ENCODE measurements at regions not wholly inside any gene's neighbourhood (a gene's known extent, or its start where the extent isn't known, plus 50 kb on each side); places are given as distances from the start of the nearest gene placed in this dataset.
A peak's percentile ranks its signal among the peaks of the same experiment; 100 is the strongest.

- peak overlapping the region; percentile 13 to 77 (median 46) for H3K4me3 ChIP-seq (ENCODE audit: low read depth in 1 of 3, low read length in 3 of 3)
- no peaks in the 10 kb centered on the region for H3K36me3 ChIP-seq (ENCODE audit: control insufficient read depth in 3 of 3, insufficient read depth in 2 of 3, low read depth in 1 of 3, low read length in 3 of 3)
- H3K4me1 ChIP-seq (ENCODE audit: control insufficient read depth in 3 of 3, insufficient read depth in 2 of 3, low read depth in 1 of 3, low read length in 2 of 3) = peaks cover 0 to 11% (median 0%) of the 10 kb centered on the region in 3 donors
- H3K27ac ChIP-seq (ENCODE audit: low read depth in 1 of 3, low read length in 2 of 3) = peak overlapping the region; percentile 89 to 96 (median 93)
- FAIRE-seq (no peak), DNase-seq (peak in 1 of 2 donors; percentile 87)
- no peaks in the 10 kb centered on the region for H3K9me3 ChIP-seq (ENCODE audit: control insufficient read depth in 2 of 2, insufficient read depth in 1 of 2, low read depth in 1 of 2, low read length in 1 of 2)
- no peaks in the 10 kb centered on the region for H3K27me3 ChIP-seq (ENCODE audit: control insufficient read depth in 3 of 3, insufficient read depth in 3 of 3, low read length in 3 of 3)
- 0 to 1% (median 0%) methylated on average over 13 of the region's 13 CpGs for WGBS, 3 donors
Observed at GRCh38 chr6:26249707-26249956, 115.4 kb upstream of the BTN3A2 start.

GRCh38 chr6:26249957-26250697, 114.9 kb upstream of the BTN3A2 start:
- Histone ChIP-seq H3K4me1 (ENCODE audit: control insufficient read depth in 3 of 3, insufficient read depth in 2 of 3, low read depth in 1 of 3, low read length in 2 of 3) (peaks cover 0 to 15% (median 0%) of the 10 kb centered on the region in 3 donors), H3K27me3 (ENCODE audit: control insufficient read depth in 3 of 3, insufficient read depth in 3 of 3, low read length in 3 of 3) (no peaks in the 10 kb centered on the region), H3K4me3 (ENCODE audit: low read depth in 1 of 3, low read length in 3 of 3) (peak overlapping the region; percentile 13 to 77 (median 46)), H3K9me3 (ENCODE audit: control insufficient read depth in 2 of 2, insufficient read depth in 1 of 2, low read depth in 1 of 2, low read length in 1 of 2) (no peaks in the 10 kb centered on the region), H3K36me3 (ENCODE audit: control insufficient read depth in 3 of 3, insufficient read depth in 2 of 3, low read depth in 1 of 3, low read length in 3 of 3) (no peaks in the 10 kb centered on the region), H3K27ac (ENCODE audit: low read depth in 1 of 3, low read length in 2 of 3) (peak overlapping the region; percentile 89 to 96 (median 93))
- FAIRE-seq (no peak), DNase-seq (peak; percentile 84 to 92)
- 0 to 1% (median 0%) methylated on average over 43 of the region's 43 CpGs for WGBS, 3 donors

GRCh38 chr6:26250698-26251044, 114.3 kb upstream of the BTN3A2 start:
- Histone ChIP-seq H3K4me1 (ENCODE audit: control insufficient read depth in 3 of 3, insufficient read depth in 2 of 3, low read depth in 1 of 3, low read length in 2 of 3) (peaks cover 0 to 21% (median 0%) of the 10 kb centered on the region in 3 donors), H3K4me3 (ENCODE audit: low read depth in 1 of 3, low read length in 3 of 3) (peak overlapping the region in 2 of 3 donors; percentile 46 to 77), H3K36me3 (ENCODE audit: control insufficient read depth in 3 of 3, insufficient read depth in 2 of 3, low read depth in 1 of 3, low read length in 3 of 3) (peaks cover 0 to 4% (median 0%) of the 10 kb centered on the region in 3 donors), H3K27me3 (ENCODE audit: control insufficient read depth in 3 of 3, insufficient read depth in 3 of 3, low read length in 3 of 3) (no peaks in the 10 kb centered on the region), H3K27ac (ENCODE audit: low read depth in 1 of 3, low read length in 2 of 3) (peak overlapping the region; percentile 89 to 96 (median 94)), H3K9me3 (ENCODE audit: control insufficient read depth in 2 of 2, insufficient read depth in 1 of 2, low read depth in 1 of 2, low read length in 1 of 2) (no peaks in the 10 kb centered on the region)
- 1% methylated on average over 9 of the region's 9 CpGs for WGBS, 3 donors
- no peak for FAIRE-seq
- DNase-seq = peak; percentile 71 to 77

- H3K4me1 ChIP-seq (ENCODE audit: control insufficient read depth in 3 of 3, insufficient read depth in 2 of 3, low read depth in 1 of 3, low read length in 2 of 3) = peaks cover 0 to 22% (median 0%) of the 10 kb centered on the region in 3 donors
- FAIRE-seq (no peak), DNase-seq (peak; percentile 92 to 95)
- peak overlapping the region; percentile 79 to 94 (median 94) for H3K27ac ChIP-seq (ENCODE audit: low read depth in 1 of 3, low read length in 2 of 3)
- WGBS, 3 donors = 0% methylated on average over 32 of the region's 32 CpGs
- no peaks in the 10 kb centered on the region for H3K27me3 ChIP-seq (ENCODE audit: control insufficient read depth in 3 of 3, insufficient read depth in 3 of 3, low read length in 3 of 3)
- peaks cover 0 to 4% (median 0%) of the 10 kb centered on the region in 3 donors for H3K36me3 ChIP-seq (ENCODE audit: control insufficient read depth in 3 of 3, insufficient read depth in 2 of 3, low read depth in 1 of 3, low read length in 3 of 3)
- H3K4me3 ChIP-seq (ENCODE audit: low read depth in 1 of 3, low read length in 3 of 3) = peak overlapping the region; percentile 33 to 87 (median 77)
- H3K9me3 ChIP-seq (ENCODE audit: control insufficient read depth in 2 of 2, insufficient read depth in 1 of 2, low read depth in 1 of 2, low read length in 1 of 2) = no peaks in the 10 kb centered on the region
Observed at GRCh38 chr6:26251354-26252076, 113.5 kb upstream of the BTN3A2 start.

- H3K27ac ChIP-seq (ENCODE audit: low read depth in 1 of 3, low read length in 2 of 3) = peak overlapping the region; percentile 79 to 94 (median 94)
- H3K9me3 ChIP-seq (ENCODE audit: control insufficient read depth in 2 of 2, insufficient read depth in 1 of 2, low read depth in 1 of 2, low read length in 1 of 2) = no peaks in the 10 kb centered on the region
- peaks cover 0 to 28% (median 0%) of the 10 kb centered on the region in 3 donors for H3K4me1 ChIP-seq (ENCODE audit: control insufficient read depth in 3 of 3, insufficient read depth in 2 of 3, low read depth in 1 of 3, low read length in 2 of 3)
- FAIRE-seq = no peak
- 4 to 17% (median 7%) methylated on average over 5 of the region's 5 CpGs for WGBS, 3 donors
- no peaks in the 10 kb centered on the region for H3K27me3 ChIP-seq (ENCODE audit: control insufficient read depth in 3 of 3, insufficient read depth in 3 of 3, low read length in 3 of 3)
- peak; percentile 33 to 51 for DNase-seq
- peaks cover 0 to 4% (median 0%) of the 10 kb centered on the region in 3 donors for H3K36me3 ChIP-seq (ENCODE audit: control insufficient read depth in 3 of 3, insufficient read depth in 2 of 3, low read depth in 1 of 3, low read length in 3 of 3)
- peak overlapping the region; percentile 33 to 87 (median 77) for H3K4me3 ChIP-seq (ENCODE audit: low read depth in 1 of 3, low read length in 3 of 3)
Observed at GRCh38 chr6:26252077-26252472, 112.9 kb upstream of the BTN3A2 start.

- FAIRE-seq = no peak
- Histone ChIP-seq H3K9me3 (ENCODE audit: control insufficient read depth in 2 of 2, insufficient read depth in 1 of 2, low read depth in 1 of 2, low read length in 1 of 2) (no peaks in the 10 kb centered on the region), H3K27me3 (ENCODE audit: control insufficient read depth in 3 of 3, insufficient read depth in 3 of 3, low read length in 3 of 3) (no peaks in the 10 kb centered on the region), H3K36me3 (ENCODE audit: control insufficient read depth in 3 of 3, insufficient read depth in 2 of 3, low read depth in 1 of 3, low read length in 3 of 3) (peaks cover 0 to 6% (median 0%) of the 10 kb centered on the region in 3 donors), H3K4me1 (ENCODE audit: control insufficient read depth in 3 of 3, insufficient read depth in 2 of 3, low read depth in 1 of 3, low read length in 2 of 3) (peaks cover 0 to 32% (median 0%) of the 10 kb centered on the region in 3 donors), H3K4me3 (ENCODE audit: low read depth in 1 of 3, low read length in 3 of 3) (peak overlapping the region in 2 of 3 donors; percentile 4 to 7), H3K27ac (ENCODE audit: low read depth in 1 of 3, low read length in 2 of 3) (peak overlapping the region in 2 of 3 donors; percentile 39 to 57)
- DNase-seq = peak; percentile 43 to 62
- WGBS, 3 donors = 49 to 67% (median 50%) methylated on average over 4 of the region's 4 CpGs
Observed at GRCh38 chr6:26254724-26255123, 110.3 kb upstream of the BTN3A2 start.

- DNase-seq (peak; percentile 93 to 99), FAIRE-seq (no peak)
- H3K4me1 ChIP-seq (ENCODE audit: control insufficient read depth in 3 of 3, insufficient read depth in 2 of 3, low read depth in 1 of 3, low read length in 2 of 3) = peaks cover 0 to 51% (median 0%) of the 10 kb centered on the region in 3 donors
- 7 to 54% (median 37%) methylated on average over 7 of the region's 7 CpGs for WGBS, 3 donors
- H3K27ac ChIP-seq (ENCODE audit: low read depth in 1 of 3, low read length in 2 of 3) = peak overlapping the region; percentile 59 to 72 (median 69)
- H3K27me3 ChIP-seq (ENCODE audit: control insufficient read depth in 3 of 3, insufficient read depth in 3 of 3, low read length in 3 of 3) = no peaks in the 10 kb centered on the region
- peaks cover 0 to 6% (median 0%) of the 10 kb centered on the region in 3 donors for H3K36me3 ChIP-seq (ENCODE audit: control insufficient read depth in 3 of 3, insufficient read depth in 2 of 3, low read depth in 1 of 3, low read length in 3 of 3)
- peak overlapping the region in 2 of 3 donors; percentile 47 for H3K4me3 ChIP-seq (ENCODE audit: low read depth in 1 of 3, low read length in 3 of 3)
- H3K9me3 ChIP-seq (ENCODE audit: control insufficient read depth in 2 of 2, insufficient read depth in 1 of 2, low read depth in 1 of 2, low read length in 1 of 2) = no peaks in the 10 kb centered on the region
Observed at GRCh38 chr6:26257272-26257671, 107.7 kb upstream of the BTN3A2 start.

GRCh38 chr6:26258212-26258977, 106.6 kb upstream of the BTN3A2 start:
- peaks cover 0 to 6% (median 0%) of the 10 kb centered on the region in 3 donors for H3K36me3 ChIP-seq (ENCODE audit: control insufficient read depth in 3 of 3, insufficient read depth in 2 of 3, low read depth in 1 of 3, low read length in 3 of 3)
- DNase-seq = peak; percentile 50 to 82
- no peaks in the 10 kb centered on the region for H3K27me3 ChIP-seq (ENCODE audit: control insufficient read depth in 3 of 3, insufficient read depth in 3 of 3, low read length in 3 of 3)
- H3K4me1 ChIP-seq (ENCODE audit: control insufficient read depth in 3 of 3, insufficient read depth in 2 of 3, low read depth in 1 of 3, low read length in 2 of 3) = peaks cover 0 to 51% (median 0%) of the 10 kb centered on the region in 3 donors
- 10 to 67% (median 50%) methylated on average over 5 of the region's 5 CpGs for WGBS, 3 donors
- no peaks in the 10 kb centered on the region for H3K9me3 ChIP-seq (ENCODE audit: control insufficient read depth in 2 of 2, insufficient read depth in 1 of 2, low read depth in 1 of 2, low read length in 1 of 2)
- H3K4me3 ChIP-seq (ENCODE audit: low read depth in 1 of 3, low read length in 3 of 3) = peak overlapping the region in 2 of 3 donors; percentile 47
- no peak for FAIRE-seq
- H3K27ac ChIP-seq (ENCODE audit: low read depth in 1 of 3, low read length in 2 of 3) = peak overlapping the region; percentile 59 to 72 (median 69)

Data from small intestine (tissue), 7 donors.